Mesodermal cell (in vitro differentiated cells): ENCODE measurements at regions not wholly inside any gene's neighbourhood (a gene's known extent, or its start where the extent isn't known, plus 50 kb on each side); places are given as distances from the start of the nearest gene placed in this dataset.

Experiments used
- H3K27ac ChIP-seq: 2 replicates; pipeline ENCODE4 v1.7.0; 2013; ENCODE audit warnings: mild to moderate bottlenecking, low read depth, low read length, moderate library complexity; ENCODE audit not compliant: severe bottlenecking
- H3K36me3 ChIP-seq: 2 replicates; pipeline ENCODE4 v1.7.1; 2013; ENCODE audit warnings: mild to moderate bottlenecking, low read length, moderate library complexity; ENCODE audit not compliant: control insufficient read depth, insufficient read depth
- H3K4me1 ChIP-seq: one replicate; pipeline ENCODE4 v1.7.1; 2013; ENCODE audit warnings: mild to moderate bottlenecking, low read length; ENCODE audit not compliant: insufficient read depth, control insufficient read depth, poor library complexity, severe bottlenecking
- H3K4me3 ChIP-seq: 2 replicates; pipeline ENCODE4 v1.7.0; 2013; ENCODE audit warnings: low read length, control low read depth, mild to moderate bottlenecking; ENCODE audit not compliant: insufficient read depth, poor library complexity, severe bottlenecking; ENCODE audit errors: extremely low read depth
- H3K9me3 ChIP-seq: 2 replicates; pipeline ENCODE4 v1.7.1; 2013; ENCODE audit warnings: mild to moderate bottlenecking, low read length, moderate library complexity; ENCODE audit not compliant: control insufficient read depth
- WGBS, 2 experiments: methylation state at CpG; one replicate each; pipeline ENCODE4 v1.1.5; 2013; ENCODE audit warnings: missing lambda C conversion rate in 2 of 2; ENCODE audit not compliant: insufficient coverage in 2 of 2; 5-methylcytosine and 5-hydroxymethylcytosine counted together

GRCh38 chr17:70006159-70006558 is 68.9 kb upstream of the KCNJ16 start:
- Histone ChIP-seq H3K4me3 (no peak overlapping the region), H3K27ac (no peak overlapping the region), H3K36me3 (no peaks in the 10 kb centered on the region), H3K9me3 (no peaks in the 10 kb centered on the region), H3K4me1 (no peaks in the 10 kb centered on the region)
- WGBS, 2 experiments, result no CpG with 5 or more reads among the region's 4 CpGs

- no CpG with 5 or more reads among the region's 1 CpG for WGBS, 2 experiments
- no peaks in the 10 kb centered on the region for H3K36me3 ChIP-seq
- H3K27ac ChIP-seq, result no peak overlapping the region
- no peaks in the 10 kb centered on the region for H3K4me1 ChIP-seq
- H3K9me3 ChIP-seq, result no peaks in the 10 kb centered on the region
- no peak overlapping the region for H3K4me3 ChIP-seq
These were observed 63.3 kb upstream of the KCNJ16 start for GRCh38 chr17:70011750-70012149.

GRCh38 chr17:70013911-70014310 is 61.1 kb upstream of the KCNJ16 start:
- H3K9me3 ChIP-seq, result no peaks in the 10 kb centered on the region
- H3K27ac ChIP-seq, result no peak overlapping the region
- no peaks in the 10 kb centered on the region for H3K36me3 ChIP-seq
- no peaks in the 10 kb centered on the region for H3K4me1 ChIP-seq
- 100% methylated on average over 2 of the region's 4 CpGs; no CpG with 5 or more reads in 1 of the 2 experiments for WGBS, 2 experiments
- no peak overlapping the region for H3K4me3 ChIP-seq

GRCh38 chr17:70017112-70017511 is 57.9 kb upstream of the KCNJ16 start:
- no peak overlapping the region for H3K4me3 ChIP-seq
- H3K36me3 ChIP-seq, result no peaks in the 10 kb centered on the region
- no CpG with 5 or more reads among the region's 1 CpG for WGBS, 2 experiments
- H3K4me1 ChIP-seq, result peaks cover 11% of the 10 kb centered on the region
- no peak overlapping the region for H3K27ac ChIP-seq
- no peaks in the 10 kb centered on the region for H3K9me3 ChIP-seq

- H3K9me3 ChIP-seq, result no peaks in the 10 kb centered on the region
- no peak overlapping the region for H3K4me3 ChIP-seq
- no peaks in the 10 kb centered on the region for H3K36me3 ChIP-seq
- no peak overlapping the region for H3K27ac ChIP-seq
- H3K4me1 ChIP-seq, result peaks cover 13% of the 10 kb centered on the region
These were observed 57.1 kb upstream of the KCNJ16 start for GRCh38 chr17:70017941-70018340.

GRCh38 chr17:70021726-70022125 is 53.3 kb upstream of the KCNJ16 start:
- WGBS, 2 experiments, result 80 to 94% methylated on average over 2 to 4 of the region's 5 CpGs
- Histone ChIP-seq H3K27ac (peak overlapping the region; percentile 23), H3K36me3 (no peaks in the 10 kb centered on the region), H3K4me3 (no peak overlapping the region), H3K4me1 (peaks cover 13% of the 10 kb centered on the region), H3K9me3 (no peaks in the 10 kb centered on the region)

- H3K27ac ChIP-seq, result peak overlapping the region; percentile 23
- H3K9me3 ChIP-seq, result no peaks in the 10 kb centered on the region
- H3K4me3 ChIP-seq, result no peak overlapping the region
- H3K4me1 ChIP-seq, result peaks cover 13% of the 10 kb centered on the region
- no CpG with 5 or more reads among the region's 3 CpGs for WGBS, 2 experiments
- H3K36me3 ChIP-seq, result no peaks in the 10 kb centered on the region
These were observed 52.9 kb upstream of the KCNJ16 start for GRCh38 chr17:70022175-70022574.

GRCh38 chr17:70024253-70024652 is 50.8 kb upstream of the KCNJ16 start:
- no CpG with 5 or more reads among the region's 1 CpG for WGBS, 2 experiments
- Histone ChIP-seq H3K4me3 (no peak overlapping the region), H3K36me3 (no peaks in the 10 kb centered on the region), H3K27ac (no peak overlapping the region), H3K9me3 (no peaks in the 10 kb centered on the region), H3K4me1 (peaks cover 13% of the 10 kb centered on the region)
